ENCODE measurements at regions not wholly inside any gene's neighbourhood (a gene's known extent, or its start where the extent isn't known, plus 50 kb on each side); places are given as distances from the start of the nearest gene placed in this dataset.

DNA sequence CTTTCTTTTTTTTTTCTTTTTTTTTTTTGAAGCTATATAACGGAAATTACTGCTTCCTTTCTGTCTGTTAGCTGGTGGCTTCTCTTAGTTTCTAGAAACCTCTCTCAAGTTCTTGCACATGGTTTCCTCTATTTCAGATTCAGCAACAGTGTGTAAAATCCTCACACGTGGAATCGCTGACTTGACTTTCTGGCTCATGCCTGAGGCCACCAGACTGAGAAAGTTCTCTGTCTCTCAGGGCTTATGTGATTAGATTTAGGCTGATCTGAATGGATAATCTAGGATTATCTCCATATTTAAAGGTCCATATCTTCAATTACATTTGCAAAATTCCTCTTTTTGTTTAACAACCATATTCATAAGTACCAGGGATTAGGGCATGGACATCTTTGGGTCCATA lies 856.3 kb upstream of the SLITRK6 start:
- Histone ChIP-seq H3K9me3 (no peaks in the 10 kb centered on the region), H3K4me1 (no peaks in the 10 kb centered on the region), H3K4me3 (no peak overlapping the region), H3K36me3 (replicated peaks) (no peaks in the 10 kb centered on the region), H3K27me3 (ENCODE audit: low read depth) (no peaks in the 10 kb centered on the region)
- in situ Hi-C loops (cut with MboI; ENCODE audit: low sequenced_read_pairs): no loop called here
- no peak for DNase-seq (ENCODE audit: low spot score in 2 of 2)

DNA sequence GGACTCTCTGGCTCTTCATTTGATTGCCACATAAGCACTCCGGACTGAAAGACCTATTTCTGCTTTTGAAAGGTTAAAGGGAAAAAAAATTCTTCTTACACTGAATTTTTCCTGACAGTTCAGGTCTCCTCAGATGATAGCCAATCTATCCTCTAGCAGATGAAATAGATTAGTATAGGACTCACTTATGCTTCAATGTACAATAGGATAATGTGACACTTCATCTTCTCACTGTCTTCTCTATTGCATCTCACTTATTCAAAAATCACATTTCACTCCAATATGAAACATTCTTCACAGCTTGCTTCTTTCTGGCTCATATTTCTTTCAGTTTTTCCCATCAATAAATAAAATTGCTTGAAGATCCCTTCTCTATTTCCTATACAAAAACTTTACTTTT lies 860.9 kb upstream of the SLITRK6 start:
- in situ Hi-C loops (cut with MboI; ENCODE audit: low sequenced_read_pairs): no loop called here
- Histone ChIP-seq H3K9me3 (no peaks in the 10 kb centered on the region), H3K27me3 (ENCODE audit: low read depth) (no peaks in the 10 kb centered on the region), H3K4me3 (no peak overlapping the region), H3K36me3 (replicated peaks) (no peaks in the 10 kb centered on the region), H3K4me1 (no peaks in the 10 kb centered on the region)
- DNase-seq (ENCODE audit: low spot score in 2 of 2): no peak

DNA sequence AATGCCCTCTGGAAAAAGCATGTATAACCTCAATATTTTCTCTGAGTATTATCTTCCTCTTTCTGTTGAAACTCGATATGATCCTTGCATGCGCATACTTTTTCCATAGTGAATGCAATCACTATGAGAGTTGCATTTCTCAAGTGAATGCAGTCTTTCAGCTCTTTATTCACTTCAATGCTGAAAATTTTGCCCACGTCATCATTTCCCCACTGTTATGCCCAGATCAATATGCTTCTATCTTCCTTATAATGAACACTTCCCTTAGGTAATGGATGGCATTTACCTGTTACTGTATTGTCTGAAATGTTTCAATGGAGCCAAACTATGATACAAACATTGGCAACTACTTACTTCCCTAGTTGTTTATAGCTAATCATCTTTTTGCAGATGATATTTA lies 866.6 kb upstream of the SLITRK6 start:
- Histone ChIP-seq H3K4me1 (no peaks in the 10 kb centered on the region), H3K9me3 (no peaks in the 10 kb centered on the region), H3K4me3 (no peak overlapping the region), H3K36me3 (replicated peaks) (no peaks in the 10 kb centered on the region), H3K27me3 (ENCODE audit: low read depth) (no peaks in the 10 kb centered on the region)
- in situ Hi-C loops (cut with MboI; ENCODE audit: low sequenced_read_pairs): no loop called here
- no peak for DNase-seq (ENCODE audit: low spot score in 2 of 2)

DNA sequence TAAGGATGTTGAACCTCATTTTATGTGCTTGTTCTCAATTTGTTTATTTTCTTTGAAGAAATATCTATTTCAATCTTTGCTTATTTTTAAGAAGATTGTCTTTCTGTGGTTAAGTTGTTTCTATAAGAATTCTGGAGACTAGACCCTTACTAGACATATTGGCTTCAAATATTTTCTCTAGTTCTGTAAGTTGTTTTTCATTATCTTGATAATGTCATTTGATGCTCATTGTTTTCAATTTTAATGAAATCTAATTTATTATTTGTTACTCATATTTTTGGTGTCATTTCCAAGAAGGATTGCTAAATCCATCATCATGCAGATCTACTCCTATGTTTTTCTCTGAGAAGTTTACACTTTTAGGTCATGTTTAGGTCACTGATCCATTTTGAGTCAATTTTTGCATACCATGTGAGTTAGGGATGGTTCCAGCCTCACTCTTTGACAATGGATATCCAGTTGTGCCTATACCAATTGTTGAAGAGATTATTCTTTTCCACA lies 874.8 kb upstream of the SLITRK6 start:
- H3K4me3 ChIP-seq: no peak overlapping the region
- no peaks in the 10 kb centered on the region for H3K4me1 ChIP-seq
- no peak for DNase-seq (ENCODE audit: low spot score in 2 of 2)
- no peaks in the 10 kb centered on the region for H3K36me3 ChIP-seq (replicated peaks)
- in situ Hi-C loops (cut with MboI; ENCODE audit: low sequenced_read_pairs): no loop called here
- H3K9me3 ChIP-seq: no peaks in the 10 kb centered on the region
- H3K27me3 ChIP-seq (ENCODE audit: low read depth): no peaks in the 10 kb centered on the region

DNA sequence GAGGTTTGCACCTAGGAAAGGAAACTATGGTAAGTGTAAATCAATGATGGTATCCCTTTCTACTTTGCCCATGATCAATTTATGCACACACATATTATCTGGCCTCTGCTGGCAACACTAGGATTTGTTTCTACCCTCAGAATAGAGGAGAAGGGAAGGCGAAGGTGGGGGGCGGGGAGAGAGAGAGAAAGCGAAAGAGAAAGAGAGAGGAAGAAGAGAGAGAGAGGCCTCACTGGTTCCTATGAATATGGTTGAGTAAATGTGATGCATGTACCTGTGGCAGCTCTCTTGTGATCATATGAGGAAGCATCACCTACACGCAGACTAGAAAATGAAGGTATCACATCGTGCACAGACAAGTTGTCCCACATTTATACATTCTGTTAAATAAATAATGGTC lies 882.0 kb upstream of the SLITRK6 start:
- in situ Hi-C loops (cut with MboI; ENCODE audit: low sequenced_read_pairs): no loop called here
- DNase-seq (ENCODE audit: low spot score in 2 of 2): no peak
- no peaks in the 10 kb centered on the region for H3K4me1 ChIP-seq
- H3K9me3 ChIP-seq: no peaks in the 10 kb centered on the region
- no peaks in the 10 kb centered on the region for H3K36me3 ChIP-seq (replicated peaks)
- no peak overlapping the region for H3K4me3 ChIP-seq
- no peaks in the 10 kb centered on the region for H3K27me3 ChIP-seq (ENCODE audit: low read depth)

DNA sequence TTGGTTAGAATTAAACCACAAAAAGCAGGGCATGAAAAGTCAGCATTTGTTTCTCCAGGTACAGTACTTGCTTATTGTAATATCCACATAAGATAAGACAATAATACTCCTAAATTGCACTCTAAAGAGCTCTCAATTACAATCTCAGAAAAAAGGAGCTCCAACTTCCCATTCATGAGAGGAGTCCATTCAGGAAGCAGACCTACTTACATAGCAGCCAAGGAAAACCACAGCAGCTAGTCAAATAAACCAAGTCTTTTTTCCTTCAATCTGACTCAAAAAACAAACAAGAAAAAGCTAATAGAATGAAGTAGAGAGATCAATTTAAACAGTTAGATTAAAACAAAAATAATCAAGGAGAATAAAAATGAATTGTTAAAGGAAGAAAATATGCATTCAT lies 885.2 kb upstream of the SLITRK6 start:
- no peaks in the 10 kb centered on the region for H3K4me1 ChIP-seq
- DNase-seq (ENCODE audit: low spot score in 2 of 2): no peak
- no peaks in the 10 kb centered on the region for H3K9me3 ChIP-seq
- H3K27me3 ChIP-seq (ENCODE audit: low read depth): no peaks in the 10 kb centered on the region
- H3K4me3 ChIP-seq: no peak overlapping the region
- in situ Hi-C loops (cut with MboI; ENCODE audit: low sequenced_read_pairs): no loop called here
- H3K36me3 ChIP-seq (replicated peaks): no peaks in the 10 kb centered on the region

DNA sequence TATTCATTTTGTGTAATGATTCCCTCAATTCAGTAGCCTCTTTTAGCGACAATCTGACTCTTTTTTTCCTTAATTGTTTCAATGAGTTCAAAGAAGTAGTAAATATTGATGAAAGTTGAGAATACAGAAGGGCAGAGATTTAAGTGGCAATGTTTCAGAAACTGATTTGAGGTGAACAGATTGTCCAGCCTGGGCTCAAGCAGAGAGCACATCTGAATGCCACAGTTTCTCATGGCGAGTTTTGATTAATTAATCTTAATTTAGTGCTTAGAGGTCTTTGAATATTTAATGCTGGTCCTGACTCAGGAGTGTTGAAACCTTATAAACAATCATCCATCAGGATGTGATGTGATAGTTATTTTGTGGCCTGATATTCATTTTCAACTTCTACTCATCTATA lies 890.7 kb upstream of the SLITRK6 start:
- no peak for DNase-seq (ENCODE audit: low spot score in 2 of 2)
- Histone ChIP-seq H3K9me3 (no peaks in the 10 kb centered on the region), H3K4me1 (no peaks in the 10 kb centered on the region), H3K36me3 (replicated peaks) (no peaks in the 10 kb centered on the region), H3K27me3 (ENCODE audit: low read depth) (no peaks in the 10 kb centered on the region), H3K4me3 (no peak overlapping the region)
- in situ Hi-C loops (cut with MboI; ENCODE audit: low sequenced_read_pairs): no loop called here

DNA sequence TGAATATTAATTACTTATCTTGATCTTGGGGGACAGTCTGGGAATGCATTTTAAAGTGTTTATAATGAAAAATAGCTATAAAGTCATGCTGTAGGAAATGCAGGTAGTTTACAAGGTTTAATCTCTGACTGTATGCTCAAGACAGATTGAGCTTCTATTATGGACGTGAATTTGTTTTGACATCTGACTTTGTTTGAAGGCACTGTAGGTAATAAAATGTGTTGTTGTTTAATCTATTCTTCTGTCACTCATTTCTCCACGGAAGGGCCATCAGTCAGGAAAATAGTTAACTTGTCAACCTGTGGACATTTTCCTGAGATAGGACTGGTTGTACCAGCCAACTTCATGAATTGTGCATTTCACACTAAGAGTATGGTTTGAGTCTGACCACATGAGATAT lies 893.1 kb upstream of the SLITRK6 start:
- no peak overlapping the region for H3K4me3 ChIP-seq
- H3K27me3 ChIP-seq (ENCODE audit: low read depth): no peaks in the 10 kb centered on the region
- no peaks in the 10 kb centered on the region for H3K9me3 ChIP-seq
- no peaks in the 10 kb centered on the region for H3K36me3 ChIP-seq (replicated peaks)
- no peak for DNase-seq (ENCODE audit: low spot score in 2 of 2)
- H3K4me1 ChIP-seq: no peaks in the 10 kb centered on the region
- in situ Hi-C loops (cut with MboI; ENCODE audit: low sequenced_read_pairs): no loop called here

DNA sequence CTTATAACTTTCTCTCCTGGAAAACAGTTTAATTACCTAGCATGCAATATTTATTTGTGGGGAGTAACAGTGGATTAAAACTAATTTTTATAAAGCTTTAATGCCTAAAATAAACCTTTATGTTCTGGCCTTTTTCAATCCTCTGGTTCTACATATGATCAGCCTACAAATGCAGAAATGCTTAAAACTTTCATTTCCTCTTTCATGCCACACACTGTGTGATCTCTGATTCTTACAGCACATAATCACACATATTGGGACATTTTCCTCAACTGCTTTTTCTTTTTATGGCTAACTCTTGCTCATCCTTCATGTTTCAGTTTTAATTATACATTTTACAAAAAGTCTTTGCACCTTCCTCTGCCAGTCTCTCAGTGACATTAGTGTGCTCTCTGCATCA lies 910.8 kb upstream of the SLITRK6 start:
- Histone ChIP-seq H3K4me3 (no peak overlapping the region), H3K36me3 (replicated peaks) (no peaks in the 10 kb centered on the region), H3K27me3 (ENCODE audit: low read depth) (no peaks in the 10 kb centered on the region), H3K9me3 (no peaks in the 10 kb centered on the region), H3K4me1 (no peaks in the 10 kb centered on the region)
- in situ Hi-C loops (cut with MboI; ENCODE audit: low sequenced_read_pairs): no loop called here
- DNase-seq (ENCODE audit: low spot score in 2 of 2): no peak

DNA sequence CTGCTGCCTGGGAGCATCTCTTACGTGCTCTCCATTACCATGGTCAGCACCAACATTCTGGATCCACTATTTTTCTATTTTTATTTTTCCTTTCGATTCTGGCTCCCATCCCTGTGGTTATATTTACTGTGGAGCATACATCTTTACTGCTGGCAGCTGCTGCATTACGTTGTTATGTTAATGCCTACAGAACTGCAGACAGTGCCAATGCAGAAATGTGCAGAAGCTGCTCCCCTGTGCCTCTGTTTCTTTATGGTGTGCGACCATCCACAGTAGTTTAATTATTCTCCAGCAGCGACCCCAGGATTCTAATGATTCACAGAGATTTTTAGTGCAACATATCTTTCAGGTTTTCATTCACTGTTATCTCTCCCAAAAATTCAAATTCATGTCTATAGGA lies 911.7 kb upstream of the SLITRK6 start:
- Histone ChIP-seq H3K4me1 (no peaks in the 10 kb centered on the region), H3K9me3 (no peaks in the 10 kb centered on the region), H3K4me3 (no peak overlapping the region), H3K36me3 (replicated peaks) (no peaks in the 10 kb centered on the region), H3K27me3 (ENCODE audit: low read depth) (no peaks in the 10 kb centered on the region)
- no peak for DNase-seq (ENCODE audit: low spot score in 2 of 2)
- in situ Hi-C loops (cut with MboI; ENCODE audit: low sequenced_read_pairs): no loop called here

DNA sequence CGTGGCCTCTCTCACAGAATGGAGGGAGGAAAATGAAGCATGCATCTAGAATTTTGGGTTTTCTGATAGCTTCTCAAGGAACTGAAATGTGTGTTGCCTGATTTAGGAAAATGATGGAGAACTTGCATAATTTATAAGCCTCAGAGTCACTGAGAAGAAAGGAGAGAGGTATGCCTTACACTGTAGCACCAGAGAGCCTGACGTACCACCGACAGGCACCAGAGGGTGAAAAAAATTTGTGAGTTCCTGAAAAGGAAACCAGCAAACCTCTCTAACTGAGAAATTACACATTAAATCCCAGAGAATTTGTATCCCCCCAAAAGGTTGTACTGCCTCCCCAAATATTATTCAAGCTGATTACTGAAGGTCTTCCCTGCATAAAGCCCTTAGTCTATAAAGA lies 915.3 kb upstream of the SLITRK6 start:
- Histone ChIP-seq H3K4me3 (no peak overlapping the region), H3K36me3 (replicated peaks) (no peaks in the 10 kb centered on the region), H3K9me3 (no peaks in the 10 kb centered on the region), H3K4me1 (no peaks in the 10 kb centered on the region), H3K27me3 (ENCODE audit: low read depth) (no peaks in the 10 kb centered on the region)
- in situ Hi-C loops (cut with MboI; ENCODE audit: low sequenced_read_pairs): no loop called here
- no peak for DNase-seq (ENCODE audit: low spot score in 2 of 2)

DNA sequence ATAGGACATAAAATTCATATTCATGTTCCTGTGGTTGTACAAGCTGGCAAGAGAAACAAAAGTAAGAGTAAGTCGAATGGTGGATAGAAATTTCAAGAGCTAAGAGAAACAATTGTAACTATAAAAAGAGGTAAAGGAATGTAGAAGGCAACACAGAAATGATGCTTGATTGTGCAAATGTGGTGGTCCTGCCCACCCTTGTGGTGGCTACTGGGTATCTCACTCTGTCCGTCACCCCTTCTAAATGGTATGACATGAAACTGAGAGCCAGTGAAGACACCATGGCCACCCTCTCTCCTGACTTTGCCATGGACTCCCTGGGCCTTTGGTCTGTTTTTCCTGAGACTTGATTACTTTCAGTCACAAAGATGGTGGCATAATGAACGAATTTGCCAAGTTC lies 925.9 kb upstream of the SLITRK6 start:
- no peak overlapping the region for H3K4me3 ChIP-seq
- H3K36me3 ChIP-seq (replicated peaks): no peaks in the 10 kb centered on the region
- H3K4me1 ChIP-seq: no peaks in the 10 kb centered on the region
- in situ Hi-C loops (cut with MboI; ENCODE audit: low sequenced_read_pairs): no loop called here
- no peaks in the 10 kb centered on the region for H3K27me3 ChIP-seq (ENCODE audit: low read depth)
- DNase-seq (ENCODE audit: low spot score in 2 of 2): no peak
- no peaks in the 10 kb centered on the region for H3K9me3 ChIP-seq

DNA sequence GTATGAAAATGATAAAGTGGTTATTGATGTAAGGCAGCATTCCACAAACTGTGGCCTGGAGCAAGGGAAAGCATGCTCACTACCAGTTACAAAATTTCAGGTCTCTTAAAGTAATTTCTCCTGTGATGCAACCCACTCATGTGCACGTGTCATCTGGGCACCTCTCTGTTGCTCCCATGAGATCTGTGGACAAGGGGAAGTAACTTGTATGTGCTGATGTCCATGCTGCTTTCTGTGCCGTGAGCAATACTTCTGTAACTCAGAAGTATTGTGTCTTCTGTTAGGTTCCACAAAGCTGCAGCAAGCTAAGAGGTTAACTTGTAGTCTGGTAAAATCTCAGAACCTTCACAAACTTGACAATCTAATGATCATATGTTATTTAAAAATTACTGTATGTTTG lies 930.0 kb upstream of the SLITRK6 start:
- in situ Hi-C loops (cut with MboI; ENCODE audit: low sequenced_read_pairs): no loop called here
- H3K4me3 ChIP-seq: no peak overlapping the region
- DNase-seq (ENCODE audit: low spot score in 2 of 2): no peak
- H3K4me1 ChIP-seq: no peaks in the 10 kb centered on the region
- H3K36me3 ChIP-seq (replicated peaks): no peaks in the 10 kb centered on the region
- H3K9me3 ChIP-seq: no peaks in the 10 kb centered on the region
- H3K27me3 ChIP-seq (ENCODE audit: low read depth): no peaks in the 10 kb centered on the region

DNA sequence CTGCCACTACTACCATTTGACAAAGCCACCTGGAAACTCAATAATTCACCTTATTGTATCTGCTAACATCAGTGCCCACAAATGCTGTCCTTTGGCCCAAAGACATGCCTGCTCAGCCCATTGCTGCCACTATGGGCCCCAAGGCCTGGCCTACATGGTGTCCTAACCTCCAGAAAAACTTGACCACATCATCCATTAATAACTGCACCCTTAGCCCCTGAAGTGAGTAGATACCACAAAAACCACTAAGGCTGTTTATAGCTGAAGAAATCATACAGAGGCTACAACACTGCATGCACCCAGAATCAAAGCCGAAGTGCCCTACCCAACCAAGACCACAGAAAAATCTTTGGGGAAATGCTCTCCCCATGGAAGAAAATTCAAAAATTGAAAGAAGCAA lies 932.8 kb upstream of the SLITRK6 start:
- DNase-seq (ENCODE audit: low spot score in 2 of 2): no peak
- Histone ChIP-seq H3K4me1 (no peaks in the 10 kb centered on the region), H3K36me3 (replicated peaks) (no peaks in the 10 kb centered on the region), H3K27me3 (ENCODE audit: low read depth) (no peaks in the 10 kb centered on the region), H3K4me3 (no peak overlapping the region), H3K9me3 (no peaks in the 10 kb centered on the region)
- in situ Hi-C loops (cut with MboI; ENCODE audit: low sequenced_read_pairs): no loop called here

DNA sequence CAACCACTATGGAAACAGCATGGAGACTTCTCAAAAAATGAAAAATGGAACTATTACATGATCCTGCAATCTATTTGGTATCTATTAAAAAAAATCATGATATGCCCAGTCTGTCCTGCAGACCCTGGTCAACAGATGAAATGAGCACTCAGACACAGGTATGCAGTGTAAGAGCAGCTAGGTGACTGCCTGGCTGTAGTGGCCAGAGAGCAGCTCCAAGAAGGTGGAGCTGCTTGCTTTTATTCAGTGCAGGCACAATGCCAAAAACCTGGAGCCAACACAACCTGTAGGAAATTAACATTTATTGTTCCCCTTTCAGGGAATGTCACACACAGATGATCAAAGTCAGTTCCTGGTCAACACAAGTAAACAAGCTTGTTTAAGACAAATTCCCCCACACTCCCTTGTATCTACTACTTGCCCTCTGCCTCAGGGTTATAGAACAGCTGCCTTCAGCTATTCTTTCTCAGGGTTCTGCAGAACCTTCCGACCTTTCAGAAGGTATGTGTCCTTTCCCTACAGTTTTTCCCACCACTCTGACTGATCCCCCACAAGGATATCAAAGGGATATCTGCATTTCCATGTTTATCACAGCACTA lies 933.7 kb upstream of the SLITRK5 start:
- H3K4me1 ChIP-seq: no peaks in the 10 kb centered on the region
- no peaks in the 10 kb centered on the region for H3K36me3 ChIP-seq (replicated peaks)
- H3K4me3 ChIP-seq: no peak overlapping the region
- no peaks in the 10 kb centered on the region for H3K27me3 ChIP-seq (ENCODE audit: low read depth)
- in situ Hi-C loops (cut with MboI; ENCODE audit: low sequenced_read_pairs): no loop called here
- DNase-seq (ENCODE audit: low spot score in 2 of 2): no peak
- no peaks in the 10 kb centered on the region for H3K9me3 ChIP-seq

Measured in HAP-1 (cell line).